ENCODE measurements at regions not wholly inside any gene's neighbourhood (a gene's known extent, or its start where the extent isn't known, plus 50 kb on each side); places are given as distances from the start of the nearest gene placed in this dataset.

GRCh38 chr17:72223866-72224291 is 103.1 kb downstream of the SOX9 start:
- Mint-ChIP-seq H3K27ac (ENCODE audit: low read depth, unreplicated experiment) (no peak overlapping the region), H3K9me3 (ENCODE audit: unreplicated experiment) (no peaks in the 10 kb centered on the region), H3K27me3 (ENCODE audit: insufficient read depth, unreplicated experiment) (peaks cover 19% of the 10 kb centered on the region), H3K36me3 (ENCODE audit: insufficient read depth, unreplicated experiment) (peaks cover 6% of the 10 kb centered on the region), H3K4me1 (ENCODE audit: insufficient read depth, unreplicated experiment) (no peaks in the 10 kb centered on the region), H3K4me3 (ENCODE audit: unreplicated experiment) (no peak overlapping the region)
- ChIA-PET CTCF (interaction anchor here (0.6 kb wide), 1 partner anchor 49 kb away, joined by 6 read pairs; no protein-coding TSS in a partner anchor), POLR2A (no interaction called here)
- no peak for TF ChIP-seq CTCF (IDR thresholded peaks at IDR 0.05; ENCODE audit: unreplicated experiment)
- no peak for DNase-seq (ENCODE audit: unreplicated experiment)
- no TSS peak for BruUV-seq (replicated peaks)
- intact Hi-C loops (cut with micrococcal nuclease), result no loop called here

- Mint-ChIP-seq H3K4me1 (ENCODE audit: insufficient read depth, unreplicated experiment) (no peaks in the 10 kb centered on the region), H3K9me3 (ENCODE audit: unreplicated experiment) (no peaks in the 10 kb centered on the region), H3K36me3 (ENCODE audit: insufficient read depth, unreplicated experiment) (peaks cover 6% of the 10 kb centered on the region), H3K4me3 (ENCODE audit: unreplicated experiment) (no peak overlapping the region), H3K27ac (ENCODE audit: low read depth, unreplicated experiment) (no peak overlapping the region), H3K27me3 (ENCODE audit: insufficient read depth, unreplicated experiment) (peaks cover 3% of the 10 kb centered on the region)
- ChIA-PET POLR2A (no interaction called here), CTCF (interaction anchor here (0.6 kb wide), 1 partner anchor 1547 kb away, joined by 3 read pairs; no protein-coding TSS in a partner anchor)
- intact Hi-C loops (cut with micrococcal nuclease), result no loop called here
- TF ChIP-seq CTCF (IDR thresholded peaks at IDR 0.05; ENCODE audit: unreplicated experiment), result no peak
- DNase-seq (ENCODE audit: unreplicated experiment), result no peak
- no TSS peak for BruUV-seq (replicated peaks)
These were observed 105.5 kb downstream of the SOX9 start for GRCh38 chr17:72226322-72226721.

- POLR2A ChIA-PET, result interaction anchor here (0.7 kb wide), 1 partner anchor 233 kb away, joined by 3 read pairs; no protein-coding TSS in a partner anchor
These were observed 113.2 kb downstream of the SOX9 start for GRCh38 chr17:72233986-72234385.

GRCh38 chr17:72234985-72235384 is 114.2 kb downstream of the SOX9 start:
- Mint-ChIP-seq H3K36me3 (ENCODE audit: insufficient read depth, unreplicated experiment) (no peaks in the 10 kb centered on the region), H3K27ac (ENCODE audit: low read depth, unreplicated experiment) (no peak overlapping the region), H3K4me3 (ENCODE audit: unreplicated experiment) (no peak overlapping the region), H3K27me3 (ENCODE audit: insufficient read depth, unreplicated experiment) (no peaks in the 10 kb centered on the region), H3K4me1 (ENCODE audit: insufficient read depth, unreplicated experiment) (no peaks in the 10 kb centered on the region), H3K9me3 (ENCODE audit: unreplicated experiment) (no peaks in the 10 kb centered on the region)
- BruUV-seq (replicated peaks), result no TSS peak
- ChIA-PET CTCF (no interaction called here), POLR2A (no interaction called here)
- intact Hi-C loops (cut with micrococcal nuclease), result no loop called here
- no peak for DNase-seq (ENCODE audit: unreplicated experiment)
- TF ChIP-seq CTCF (IDR thresholded peaks at IDR 0.05; ENCODE audit: unreplicated experiment), result no peak

More at GRCh38 chr17:72233986-72234385, 113.2 kb downstream of the SOX9 start:
- no peaks in the 10 kb centered on the region for H3K9me3 Mint-ChIP-seq (ENCODE audit: unreplicated experiment)
- H3K27me3 Mint-ChIP-seq (ENCODE audit: insufficient read depth, unreplicated experiment), result no peaks in the 10 kb centered on the region
- no peak overlapping the region for H3K27ac Mint-ChIP-seq (ENCODE audit: low read depth, unreplicated experiment)
- intact Hi-C loops (cut with micrococcal nuclease), result no loop called here
- H3K36me3 Mint-ChIP-seq (ENCODE audit: insufficient read depth, unreplicated experiment), result no peaks in the 10 kb centered on the region
- CTCF ChIA-PET, result no interaction called here
- BruUV-seq (replicated peaks), result no TSS peak
- no peak for TF ChIP-seq CTCF (IDR thresholded peaks at IDR 0.05; ENCODE audit: unreplicated experiment)
- DNase-seq (ENCODE audit: unreplicated experiment), result no peak
- no peak overlapping the region for H3K4me3 Mint-ChIP-seq (ENCODE audit: unreplicated experiment)
- H3K4me1 Mint-ChIP-seq (ENCODE audit: insufficient read depth, unreplicated experiment), result no peaks in the 10 kb centered on the region
